Heart right ventricle (tissue), 16 donors: ENCODE measurements at regions not wholly inside any gene's neighbourhood (a gene's known extent, or its start where the extent isn't known, plus 50 kb on each side); places are given as distances from the start of the nearest gene placed in this dataset.

Experiments
- ATAC-seq, 8 donors: fragments of 200-7000 bp; cut with Tn5 transposase; one replicate each; pipeline ENCODE4 v1.9.1; 2020; ENCODE audit warnings: mild to moderate bottlenecking in 8 of 8, moderate library complexity in 8 of 8, moderate number of reproducible peaks in 1 of 8
- DNase-seq, 2 donors: peaks; one replicate each; pipeline ENCODE4 v3.0.0-alpha.2; 2020
- H3K27ac ChIP-seq, 10 donors: fragments of 200-600 bp; sonication (generic) in 2 of 10; one replicate each; pipeline versions ENCODE4 v1.5.0 to v1.8.0; 2020 to 2022; ENCODE audit warnings: mild to moderate bottlenecking in 3 of 10
- H3K27me3 ChIP-seq, 7 donors: fragments of 200-600 bp; one replicate each; pipeline ENCODE4 v1.8.0; 2021 to 2022; ENCODE audit warnings: mild to moderate bottlenecking in 2 of 7
- H3K36me3 ChIP-seq, 9 donors: fragments of 200-600 bp; sonication (generic) in 1 of 9; one replicate each; pipeline versions ENCODE4 v1.5.0 to v1.8.0; 2020 to 2022; ENCODE audit warnings: mild to moderate bottlenecking in 2 of 9
- H3K4me1 ChIP-seq, 9 donors: fragments of 200-600 bp; sonication (generic) in 1 of 9; one replicate each; pipeline versions ENCODE4 v1.5.0 to v1.8.0; 2020 to 2022; ENCODE audit warnings: mild to moderate bottlenecking in 4 of 9
- H3K4me3 ChIP-seq, 10 donors: fragments of 200-600 bp; sonication (generic) in 2 of 10; one replicate each; pipeline versions ENCODE4 v1.5.0 to v1.8.0; 2020 to 2022; ENCODE audit warnings: mild to moderate bottlenecking in 7 of 10, moderate library complexity in 2 of 10
- H3K9me3 ChIP-seq, 11 donors: fragments of 200-600 bp in 10 of 11; sonication (generic) in 2 of 11; one replicate each; pipeline versions ENCODE4 v1.5.0 to v1.8.0; 2013 to 2022; ENCODE audit warnings: mild to moderate bottlenecking in 2 of 11, control low read depth in 1 of 11, moderate library complexity in 1 of 11
- CTCF ChIP-seq, 9 donors: fragments of 200-600 bp; sonication (generic) in 2 of 9; IDR thresholded peaks; one replicate each; pipeline versions ENCODE4 v1.5.0 to v1.8.0; 2021 to 2022; ENCODE audit warnings: antibody characterized with exemption in 9 of 9, mild to moderate bottlenecking in 5 of 9, moderate library complexity in 1 of 9
- WGBS, 2 donors: extraction: QIAGEN DNeasy Blood & Tissue Kit; methylation state at CpG; one replicate each; pipeline ENCODE4 v1.1.7; 2013; ENCODE audit warnings: inconsistent platforms in 1 of 2; 5-methylcytosine and 5-hydroxymethylcytosine counted together
- intact Hi-C, 10 donors: fragments of 100-400 bp; cut with DNase I; formaldehyde crosslinking; loops; one replicate each; pipeline versions ENCODE4 v1.11.1 to v1.14.2; 2022
- donor health status: Arrhythmogenic right ventricular cardiomyopathy.
- donor health status: ischemic (EF 13 %, LVEDD 7.1; RV severe dilation, severe dysfunction).
- donor health status: healthy with polysubstance abuse.
- donor health status: DM: no; HTN: yes; CAD: no.
- donor health status: DM: no; HTN: no; CAD: no.
- donor health status: ischemic (EF 25% LVEDD 6.9; RV normal size, moderate dysfunction).
- donor health status: ischemic (EF 25% LVEDD 5.7; RV mildly dilated, moderate dysfunction).
- donor health status: healthy.
- donor health status: DM: yes; HTN: yes; CAD: no.
- donor health status: Ischemic cardiomyopathy.
- donor health status: ischemic (EF 35%, LVEDD 5.7; RV mildly dilated, moderate dysfunction).
- donor health status: nonischemic (EF 11% LVEDD 7.7; RV severe dilation, severe dysfunction).
- donor health status: DM: yes; HTN: yes; CAD: no.
- donor health status: PGD.
- donor health status: ischemic (EF 29% LVEDD 5.4; RV normal size, mild dysfunction).
- donor health status: nonischemic (EF 23%, LVEDD 6.1; RV moderate dilation, normal function).

- H3K9me3 ChIP-seq, result peaks cover 0 to 9% (median 0%) of the 10 kb centered on the region in 11 donors
- intact Hi-C loops, result no loop called here
- H3K4me3 ChIP-seq, result no peak overlapping the region
- no peaks in the 10 kb centered on the region for H3K36me3 ChIP-seq
- ATAC-seq (no peak), DNase-seq (no peak)
- H3K27ac ChIP-seq, result no peak overlapping the region
- peaks cover 0 to 8% (median 0%) of the 10 kb centered on the region in 9 donors for H3K4me1 ChIP-seq
- no peak for TF ChIP-seq CTCF (IDR thresholded peaks at IDR 0.05)
- H3K27me3 ChIP-seq, result no peaks in the 10 kb centered on the region
Measured at GRCh38 chr3:65078748-65079147, 390.9 kb upstream of the ADAMTS9 start.

- H3K27ac ChIP-seq, result no peak overlapping the region
- no peaks in the 10 kb centered on the region for H3K4me1 ChIP-seq
- intact Hi-C loops, result no loop called here
- H3K36me3 ChIP-seq, result no peaks in the 10 kb centered on the region
- no peak for DNase-seq
- no peak for TF ChIP-seq CTCF (IDR thresholded peaks at IDR 0.05)
- H3K9me3 ChIP-seq, result peaks cover 0 to 17% (median 0%) of the 10 kb centered on the region in 11 donors
- 95 to 96% methylated on average over 2 of the region's 2 CpGs for WGBS, 2 donors
- H3K4me3 ChIP-seq, result no peak overlapping the region
- ATAC-seq, result no peak
- H3K27me3 ChIP-seq, result no peaks in the 10 kb centered on the region
Measured at GRCh38 chr3:65077124-65077523, 389.3 kb upstream of the ADAMTS9 start.

- DNase-seq (no peak), ATAC-seq (no peak)
- Histone ChIP-seq H3K4me1 (no peaks in the 10 kb centered on the region), H3K4me3 (no peak overlapping the region), H3K36me3 (no peaks in the 10 kb centered on the region), H3K27ac (no peak overlapping the region), H3K9me3 (peaks cover 0 to 31% (median 0%) of the 10 kb centered on the region in 11 donors), H3K27me3 (no peaks in the 10 kb centered on the region)
- TF ChIP-seq CTCF (IDR thresholded peaks at IDR 0.05), result no peak
- intact Hi-C loops, result no loop called here
- WGBS, 2 donors, result 94 to 95% methylated on average over 3 of the region's 3 CpGs
Measured at GRCh38 chr3:65070968-65071367, 383.2 kb upstream of the ADAMTS9 start.

GRCh38 chr3:65060904-65061303, 373.1 kb upstream of the ADAMTS9 start:
- no peak for DNase-seq
- intact Hi-C loops, result no loop called here
- Histone ChIP-seq H3K4me3 (no peak overlapping the region), H3K9me3 (peaks cover 0 to 34% (median 5%) of the 10 kb centered on the region in 11 donors), H3K27ac (no peak overlapping the region), H3K36me3 (no peaks in the 10 kb centered on the region), H3K27me3 (no peaks in the 10 kb centered on the region), H3K4me1 (no peaks in the 10 kb centered on the region)
- TF ChIP-seq CTCF (IDR thresholded peaks at IDR 0.05), result no peak
- ATAC-seq, result no peak
- WGBS, 2 donors, result 72 to 81% methylated on average over 2 of the region's 2 CpGs

GRCh38 chr3:65052101-65052500, 364.3 kb upstream of the ADAMTS9 start:
- H3K4me3 ChIP-seq, result no peak overlapping the region
- ATAC-seq, result no peak
- H3K4me1 ChIP-seq, result no peaks in the 10 kb centered on the region
- intact Hi-C loops, result no loop called here
- no peak overlapping the region for H3K27ac ChIP-seq
- H3K9me3 ChIP-seq, result peaks cover 0 to 27% (median 0%) of the 10 kb centered on the region in 11 donors
- no peak for TF ChIP-seq CTCF (IDR thresholded peaks at IDR 0.05)
- no peaks in the 10 kb centered on the region for H3K36me3 ChIP-seq
- WGBS, 2 donors, result 82 to 92% methylated on average over 1 of the region's 1 CpG
- H3K27me3 ChIP-seq, result no peaks in the 10 kb centered on the region
- DNase-seq, result no peak
